Endodermal cell (in vitro differentiated cells): ENCODE measurements at regions not wholly inside any gene's neighbourhood (a gene's known extent, or its start where the extent isn't known, plus 50 kb on each side); places are given as distances from the start of the nearest gene placed in this dataset.

ENCODE experiments used
- DNase-seq: peaks from one replicate; pipeline ENCODE4 v3.0.0-alpha.2; 2017
- H3K27ac ChIP-seq: 2 replicates; pipeline ENCODE4 v1.5.1; 2013; ENCODE audit warnings: mild to moderate bottlenecking, low read depth, low read length, moderate library complexity
- H3K27me3 ChIP-seq: 2 replicates; pipeline ENCODE4 v1.6.1; 2013; ENCODE audit warnings: mild to moderate bottlenecking, low read length, moderate library complexity; ENCODE audit not compliant: insufficient read depth, control insufficient read depth, poor library complexity, severe bottlenecking
- H3K36me3 ChIP-seq: 2 replicates; pipeline ENCODE4 v1.7.0; 2013; ENCODE audit warnings: mild to moderate bottlenecking, low read length, moderate library complexity; ENCODE audit not compliant: control insufficient read depth, insufficient read depth
- H3K4me1 ChIP-seq: one replicate; pipeline ENCODE4 v1.7.0; 2013; ENCODE audit warnings: low read length; ENCODE audit not compliant: control insufficient read depth, insufficient read depth
- H3K4me3 ChIP-seq: 2 replicates; pipeline ENCODE4 v1.5.1; 2013; ENCODE audit warnings: mild to moderate bottlenecking, low read length, moderate library complexity
- H3K9ac ChIP-seq: 2 replicates; pipeline ENCODE4 v1.6.1; 2013; ENCODE audit warnings: mild to moderate bottlenecking, low read length, moderate library complexity; ENCODE audit not compliant: poor library complexity, severe bottlenecking; ENCODE audit errors: extremely low read depth
- H3K9me3 ChIP-seq: 2 replicates; pipeline ENCODE4 v1.6.1; 2013; ENCODE audit warnings: mild to moderate bottlenecking, low read length, moderate library complexity; ENCODE audit not compliant: control insufficient read depth
- H3K27ac Mint-ChIP-seq: 2 replicates; pipeline ENCODE4 v1.8.0; 2020; ENCODE audit warnings: mixed read lengths
- H3K27me3 Mint-ChIP-seq: 2 replicates; pipeline ENCODE4 v1.8.0; 2021; ENCODE audit warnings: mild to moderate bottlenecking, mixed read lengths; ENCODE audit not compliant: insufficient read depth
- H3K36me3 Mint-ChIP-seq: 2 replicates; pipeline ENCODE4 v1.8.0; 2020; ENCODE audit warnings: low read depth, mixed read lengths
- H3K4me1 Mint-ChIP-seq: 2 replicates; pipeline ENCODE4 v1.8.0; 2020; ENCODE audit warnings: mixed read lengths
- H3K4me3 Mint-ChIP-seq: 2 replicates; pipeline ENCODE4 v1.8.0; 2020; ENCODE audit warnings: mild to moderate bottlenecking, moderate library complexity, mixed read lengths
- H3K9me3 Mint-ChIP-seq: 2 replicates; pipeline ENCODE4 v1.8.0; 2020; ENCODE audit warnings: mild to moderate bottlenecking, mixed read lengths
- WGBS, 2 experiments: methylation state at CpG; one replicate each; pipeline versions ENCODE4 v1.1.5 to v1.1.7; 2013; ENCODE audit warnings: missing lambda C conversion rate in 2 of 2, mixed read lengths in 1 of 2; ENCODE audit not compliant: insufficient coverage in 1 of 2, insufficient read length in 1 of 2; 5-methylcytosine and 5-hydroxymethylcytosine counted together
- TF ChIP-seq, protein P1 (sequence below): fragments of 200-600 bp; sonication (generic); conservative IDR thresholded peaks from 2 replicates; pipeline ENCODE4 v1.5.0; 2021; ENCODE audit warnings: antibody characterized with exemption, mild to moderate bottlenecking

DNA sequence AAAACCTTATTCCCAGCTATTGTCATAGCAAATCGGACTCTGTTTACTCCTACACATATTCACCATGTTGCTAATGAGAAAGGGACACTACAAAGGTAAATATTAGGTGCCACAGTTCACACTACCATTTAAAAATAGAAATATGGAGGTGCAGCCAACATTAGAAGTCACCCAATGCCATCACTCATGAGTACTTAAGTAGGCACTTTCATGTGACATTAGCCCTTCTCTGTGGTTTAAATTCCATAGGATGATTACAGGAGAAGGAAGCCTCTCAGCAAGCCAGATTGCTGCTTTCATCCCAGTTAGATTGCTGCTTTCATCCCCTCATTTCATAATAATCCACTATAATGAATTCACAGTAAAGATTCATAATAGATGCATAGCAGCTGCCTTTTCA, 376.8 kb upstream of the ALCAM start:
- H3K9me3 Mint-ChIP-seq: no peaks in the 10 kb centered on the region
- no peaks in the 10 kb centered on the region for H3K4me1 ChIP-seq
- no peaks in the 10 kb centered on the region for H3K27me3 Mint-ChIP-seq
- TF ChIP-seq, protein P1, sequence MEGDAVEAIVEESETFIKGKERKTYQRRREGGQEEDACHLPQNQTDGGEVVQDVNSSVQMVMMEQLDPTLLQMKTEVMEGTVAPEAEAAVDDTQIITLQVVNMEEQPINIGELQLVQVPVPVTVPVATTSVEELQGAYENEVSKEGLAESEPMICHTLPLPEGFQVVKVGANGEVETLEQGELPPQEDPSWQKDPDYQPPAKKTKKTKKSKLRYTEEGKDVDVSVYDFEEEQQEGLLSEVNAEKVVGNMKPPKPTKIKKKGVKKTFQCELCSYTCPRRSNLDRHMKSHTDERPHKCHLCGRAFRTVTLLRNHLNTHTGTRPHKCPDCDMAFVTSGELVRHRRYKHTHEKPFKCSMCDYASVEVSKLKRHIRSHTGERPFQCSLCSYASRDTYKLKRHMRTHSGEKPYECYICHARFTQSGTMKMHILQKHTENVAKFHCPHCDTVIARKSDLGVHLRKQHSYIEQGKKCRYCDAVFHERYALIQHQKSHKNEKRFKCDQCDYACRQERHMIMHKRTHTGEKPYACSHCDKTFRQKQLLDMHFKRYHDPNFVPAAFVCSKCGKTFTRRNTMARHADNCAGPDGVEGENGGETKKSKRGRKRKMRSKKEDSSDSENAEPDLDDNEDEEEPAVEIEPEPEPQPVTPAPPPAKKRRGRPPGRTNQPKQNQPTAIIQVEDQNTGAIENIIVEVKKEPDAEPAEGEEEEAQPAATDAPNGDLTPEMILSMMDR: no peak
- H3K4me3 Mint-ChIP-seq: no peak overlapping the region
- no peak overlapping the region for H3K27ac ChIP-seq
- no peak overlapping the region for H3K27ac Mint-ChIP-seq
- H3K36me3 ChIP-seq: no peaks in the 10 kb centered on the region
- H3K9ac ChIP-seq: no peak overlapping the region
- no peak for DNase-seq
- 95 to 100% methylated on average over 1 of the region's 1 CpG for WGBS, 2 experiments
- no peaks in the 10 kb centered on the region for H3K27me3 ChIP-seq
- no peak overlapping the region for H3K4me3 ChIP-seq
- H3K4me1 Mint-ChIP-seq: no peaks in the 10 kb centered on the region
- H3K9me3 ChIP-seq: no peaks in the 10 kb centered on the region
- H3K36me3 Mint-ChIP-seq: no peaks in the 10 kb centered on the region

DNA sequence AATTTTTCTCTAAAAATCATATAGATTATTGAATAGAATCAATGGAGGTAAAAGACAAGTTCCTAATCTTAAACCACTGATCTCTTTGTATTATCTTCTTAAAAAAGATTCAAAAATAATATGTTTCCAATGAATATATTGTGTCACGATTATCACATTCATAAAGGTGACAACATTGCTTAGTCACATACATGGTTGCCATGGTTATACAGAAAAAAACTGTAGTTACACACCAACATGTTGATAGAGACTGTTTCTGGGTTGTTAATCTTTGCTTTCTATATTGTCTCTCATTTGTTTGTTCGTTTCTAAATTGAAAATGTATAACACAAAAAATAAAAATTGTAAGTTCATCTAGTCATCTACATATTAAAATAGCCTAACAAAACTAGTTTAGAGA, 376.0 kb upstream of the ALCAM start:
- Mint-ChIP-seq H3K36me3 (no peaks in the 10 kb centered on the region), H3K4me1 (no peaks in the 10 kb centered on the region), H3K27me3 (no peaks in the 10 kb centered on the region), H3K27ac (no peak overlapping the region), H3K9me3 (no peaks in the 10 kb centered on the region), H3K4me3 (no peak overlapping the region)
- no peaks in the 10 kb centered on the region for H3K27me3 ChIP-seq
- 77% methylated on average over 1 of the region's 2 CpGs; no CpG with 5 or more reads in 1 of the 2 experiments for WGBS, 2 experiments
- H3K9ac ChIP-seq: no peak overlapping the region
- H3K27ac ChIP-seq: no peak overlapping the region
- no peak overlapping the region for H3K4me3 ChIP-seq
- H3K4me1 ChIP-seq: no peaks in the 10 kb centered on the region
- H3K9me3 ChIP-seq: no peaks in the 10 kb centered on the region
- no peaks in the 10 kb centered on the region for H3K36me3 ChIP-seq
- TF ChIP-seq, protein P1: no peak
- DNase-seq: no peak

DNA sequence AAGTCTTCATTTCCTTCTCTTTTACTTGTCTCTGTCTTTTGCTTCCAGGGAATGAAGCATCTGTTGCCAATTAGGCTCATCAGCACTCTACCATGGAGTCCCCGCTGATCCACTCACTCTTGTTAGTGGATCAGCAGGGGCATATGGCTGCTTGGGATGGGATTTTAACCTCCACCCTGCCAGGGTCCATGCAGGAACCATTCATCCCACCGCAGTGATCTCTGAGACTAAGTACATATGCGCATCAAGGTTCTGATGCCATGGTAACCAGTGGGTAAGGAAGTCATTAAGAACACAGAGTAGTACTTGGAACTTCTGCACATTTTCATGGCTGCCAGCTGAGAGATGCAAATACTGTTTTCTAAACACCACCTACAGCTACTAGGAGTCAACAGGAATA, 374.0 kb upstream of the ALCAM start:
- H3K9ac ChIP-seq: no peak overlapping the region
- Mint-ChIP-seq H3K4me1 (no peaks in the 10 kb centered on the region), H3K4me3 (no peak overlapping the region), H3K27ac (no peak overlapping the region), H3K27me3 (no peaks in the 10 kb centered on the region), H3K36me3 (no peaks in the 10 kb centered on the region), H3K9me3 (peaks cover under 1% of the 10 kb centered on the region)
- TF ChIP-seq, protein P1: no peak
- no peak for DNase-seq
- no peaks in the 10 kb centered on the region for H3K36me3 ChIP-seq
- no peak overlapping the region for H3K27ac ChIP-seq
- no peaks in the 10 kb centered on the region for H3K27me3 ChIP-seq
- H3K4me3 ChIP-seq: no peak overlapping the region
- WGBS, 2 experiments: 58 to 81% methylated on average over 3 of the region's 3 CpGs
- no peaks in the 10 kb centered on the region for H3K4me1 ChIP-seq
- no peaks in the 10 kb centered on the region for H3K9me3 ChIP-seq
